Mucosa of stomach (tissue), 1 donor: ENCODE measurements at regions not wholly inside any gene's neighbourhood (a gene's known extent, or its start where the extent isn't known, plus 50 kb on each side); places are given as distances from the start of the nearest gene placed in this dataset.

ENCODE experiments used
- H3K27me3 ChIP-seq: one replicate; pipeline ENCODE4 v1.7.0; 2013; ENCODE audit warnings: mild to moderate bottlenecking, low read length; ENCODE audit not compliant: control insufficient read depth, insufficient read depth
- H3K36me3 ChIP-seq: one replicate; pipeline ENCODE4 v1.7.0; 2013; ENCODE audit warnings: low read length; ENCODE audit not compliant: control insufficient read depth, insufficient read depth
- H3K4me1 ChIP-seq: one replicate; pipeline ENCODE4 v1.7.0; 2013; ENCODE audit warnings: mild to moderate bottlenecking, low read length; ENCODE audit not compliant: control insufficient read depth, insufficient read depth
- H3K4me3 ChIP-seq: one replicate; pipeline ENCODE4 v1.7.0; 2013; ENCODE audit warnings: low read length
- H3K9ac ChIP-seq: one replicate; pipeline ENCODE4 v1.7.0; 2013; ENCODE audit warnings: mild to moderate bottlenecking, low read length, moderate library complexity
- H3K9me3 ChIP-seq: one replicate; pipeline ENCODE4 v1.7.0; 2013; ENCODE audit warnings: mild to moderate bottlenecking, low read length, moderate library complexity; ENCODE audit not compliant: control insufficient read depth
- donor health status: Pancreatic carcinoma.

DNA sequence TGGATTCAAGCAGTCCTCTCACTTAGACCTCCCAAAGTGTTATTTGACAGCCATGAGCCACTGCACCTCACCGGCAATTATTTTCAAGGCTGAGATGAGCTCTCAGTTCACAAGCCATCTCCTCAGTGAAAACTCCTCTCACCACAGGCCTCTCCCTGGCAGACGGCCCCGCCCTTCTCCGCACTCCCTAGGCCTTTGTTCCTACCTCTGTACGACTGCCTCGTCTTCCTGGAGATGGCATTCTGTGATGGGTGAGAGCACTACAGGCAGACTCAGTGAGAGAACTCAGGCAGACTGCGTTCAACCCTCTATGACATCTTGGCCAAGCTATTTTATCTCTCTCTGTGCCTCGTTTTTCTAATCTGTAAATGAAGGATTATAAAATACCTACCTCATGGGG lies 67.0 kb upstream of the TPM1 start:
- Histone ChIP-seq H3K27me3 (no peaks in the 10 kb centered on the region), H3K4me1 (no peaks in the 10 kb centered on the region), H3K9ac (no peak overlapping the region), H3K4me3 (no peak overlapping the region), H3K36me3 (no peaks in the 10 kb centered on the region), H3K9me3 (no peaks in the 10 kb centered on the region)

DNA sequence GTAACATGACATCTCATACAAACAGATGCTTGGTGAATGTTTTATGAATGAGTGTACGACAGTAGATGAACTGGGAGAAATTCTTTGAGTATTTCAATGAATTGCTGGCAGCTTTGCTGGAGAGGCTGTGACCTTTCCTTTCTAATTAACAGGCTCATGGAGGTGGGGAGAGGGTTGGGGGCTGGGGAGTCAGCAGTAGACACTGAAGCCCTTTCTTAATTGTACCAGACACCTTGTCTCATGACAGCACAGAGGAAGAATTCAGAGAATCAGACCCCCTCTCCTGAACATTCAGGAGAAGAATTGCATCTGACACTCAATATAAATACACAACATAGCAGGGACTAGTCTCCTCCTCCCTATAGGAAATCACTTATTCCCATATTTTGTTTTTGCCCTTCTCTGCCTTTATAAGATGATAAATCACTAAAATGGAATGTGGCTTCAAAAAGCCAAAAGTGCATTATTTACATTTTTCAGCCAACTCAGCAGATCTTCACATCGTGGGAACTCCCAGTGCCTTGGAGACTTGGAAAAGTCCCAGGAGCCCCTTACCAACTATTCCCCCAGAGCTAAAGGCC lies 66.2 kb upstream of the TPM1 start:
- Histone ChIP-seq H3K9ac (no peak overlapping the region), H3K36me3 (no peaks in the 10 kb centered on the region), H3K4me3 (no peak overlapping the region), H3K9me3 (no peaks in the 10 kb centered on the region), H3K4me1 (no peaks in the 10 kb centered on the region), H3K27me3 (no peaks in the 10 kb centered on the region)

DNA sequence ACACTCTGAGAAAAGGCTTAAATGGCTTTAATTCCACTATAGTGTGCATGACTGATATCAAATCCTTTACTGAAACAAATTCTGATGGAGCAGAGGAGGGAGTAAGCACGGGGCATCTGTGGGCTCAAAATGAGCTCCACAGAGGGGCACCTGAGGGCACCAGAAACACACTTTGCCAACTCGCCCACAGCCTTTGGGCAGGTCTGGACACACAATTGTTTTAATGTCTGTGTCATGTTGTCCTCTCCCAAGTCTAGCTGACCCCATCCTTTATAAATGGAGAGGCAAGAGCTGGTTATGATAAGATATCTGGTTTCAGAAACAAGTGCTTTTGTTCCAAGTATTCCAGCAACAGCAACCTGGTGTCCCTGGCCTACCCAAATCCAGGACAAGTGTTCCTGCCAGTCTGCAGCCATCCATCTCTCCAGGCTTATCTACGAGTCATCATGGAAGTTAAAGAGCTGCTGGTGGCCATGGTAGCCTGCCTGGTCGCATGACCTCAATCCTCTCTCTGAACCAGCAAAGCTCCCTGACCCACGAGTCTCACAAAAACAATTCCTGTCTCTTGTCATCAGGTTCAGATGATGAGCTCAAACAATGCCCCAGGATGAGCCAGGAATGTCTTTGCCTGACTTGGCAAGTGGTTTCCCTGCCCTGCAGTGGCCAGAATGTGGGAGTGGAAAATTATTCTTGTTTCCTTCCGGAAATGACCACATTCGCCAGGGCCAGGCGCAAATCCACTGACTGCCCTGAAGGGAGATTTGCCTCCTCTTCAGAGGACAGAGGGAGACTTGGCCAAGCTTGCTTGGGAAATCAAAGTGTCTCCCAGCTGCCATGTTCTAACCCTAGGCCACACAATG lies 64.4 kb upstream of the TPM1 start:
- no peak overlapping the region for H3K9ac ChIP-seq
- H3K4me3 ChIP-seq = no peak overlapping the region
- H3K36me3 ChIP-seq = no peaks in the 10 kb centered on the region
- H3K4me1 ChIP-seq = no peaks in the 10 kb centered on the region
- no peaks in the 10 kb centered on the region for H3K9me3 ChIP-seq
- H3K27me3 ChIP-seq = no peaks in the 10 kb centered on the region

DNA sequence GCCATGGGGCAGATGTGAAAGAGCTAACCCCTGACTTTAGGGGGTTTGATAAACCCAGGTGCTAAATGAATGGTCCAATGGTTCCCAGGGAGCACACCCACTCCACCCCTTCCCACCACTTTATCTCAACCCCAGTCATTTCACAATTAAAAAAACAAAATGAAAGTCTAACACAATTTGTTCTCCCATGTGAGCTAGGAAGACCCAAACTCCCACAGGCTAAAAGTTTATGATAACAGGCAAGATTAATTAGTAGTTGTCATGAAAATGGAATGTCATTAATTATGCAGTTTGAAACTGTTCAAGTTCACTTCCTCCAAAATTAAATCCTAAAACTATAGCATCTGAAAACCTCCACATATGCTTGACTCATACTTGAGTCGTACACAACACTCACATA lies 63.3 kb upstream of the TPM1 start:
- no peaks in the 10 kb centered on the region for H3K36me3 ChIP-seq
- H3K9me3 ChIP-seq = no peaks in the 10 kb centered on the region
- no peak overlapping the region for H3K9ac ChIP-seq
- H3K4me1 ChIP-seq = no peaks in the 10 kb centered on the region
- no peak overlapping the region for H3K4me3 ChIP-seq
- no peaks in the 10 kb centered on the region for H3K27me3 ChIP-seq

DNA sequence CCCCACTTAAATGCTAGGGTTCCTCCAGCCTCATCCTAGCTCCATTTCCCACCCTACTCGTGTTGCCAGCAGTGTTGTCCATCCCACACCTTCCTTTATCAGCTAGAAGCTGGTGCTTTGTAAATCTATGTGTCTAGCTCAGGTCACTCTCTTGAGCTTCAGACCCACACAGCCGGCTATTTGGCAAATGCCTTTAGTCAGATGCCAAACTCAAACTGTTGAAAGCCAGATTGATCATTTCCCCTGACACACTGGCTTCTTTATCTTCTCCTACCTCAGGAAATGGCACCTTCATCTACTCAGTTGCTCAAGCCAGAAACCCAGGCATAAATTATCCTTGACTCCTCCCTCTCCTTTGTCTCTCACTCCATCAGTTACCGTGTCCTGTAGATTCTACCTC lies 61.5 kb upstream of the TPM1 start:
- no peak overlapping the region for H3K9ac ChIP-seq
- H3K4me1 ChIP-seq = no peaks in the 10 kb centered on the region
- no peaks in the 10 kb centered on the region for H3K36me3 ChIP-seq
- no peaks in the 10 kb centered on the region for H3K27me3 ChIP-seq
- no peak overlapping the region for H3K4me3 ChIP-seq
- no peaks in the 10 kb centered on the region for H3K9me3 ChIP-seq

DNA sequence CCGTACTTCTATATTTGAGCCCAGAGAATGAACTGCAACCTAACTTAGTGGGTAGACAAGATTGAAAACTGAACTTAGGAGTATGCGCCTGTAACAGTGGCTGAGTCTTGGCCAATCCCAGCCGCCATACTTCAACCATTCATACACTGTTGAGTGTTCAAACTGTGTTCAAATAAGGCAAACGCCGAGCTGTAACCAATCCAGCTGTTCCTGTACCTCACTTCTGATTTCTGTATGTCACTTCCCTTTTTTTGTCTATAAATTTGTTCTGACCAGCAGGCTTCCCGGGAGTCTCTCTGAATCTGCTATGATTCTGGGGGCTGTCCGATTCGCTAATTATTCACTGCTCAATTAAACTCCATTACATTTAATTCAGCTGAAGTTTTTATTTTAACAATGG lies 58.6 kb upstream of the TPM1 start:
- no peaks in the 10 kb centered on the region for H3K9me3 ChIP-seq
- no peaks in the 10 kb centered on the region for H3K4me1 ChIP-seq
- no peaks in the 10 kb centered on the region for H3K36me3 ChIP-seq

DNA sequence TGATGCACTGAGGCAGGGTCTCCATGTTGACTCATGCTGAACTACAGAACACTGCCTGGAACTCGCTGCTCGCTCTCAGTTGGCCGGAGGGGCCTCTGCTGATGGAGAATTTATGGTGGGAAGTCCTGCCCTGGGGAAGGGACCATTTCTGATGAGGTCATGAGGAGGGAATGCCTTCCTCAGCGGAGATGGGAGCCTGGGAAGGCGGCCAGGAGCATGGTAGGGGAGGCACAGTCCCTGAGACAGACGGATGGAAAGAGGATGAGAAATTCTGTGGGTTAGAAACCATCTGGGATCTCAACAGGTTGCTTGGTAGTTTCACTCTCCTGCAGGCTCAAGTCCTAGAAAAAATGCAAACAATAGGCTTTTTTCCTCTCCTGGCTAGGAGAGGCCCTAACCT lies 56.8 kb upstream of the TPM1 start:
- Histone ChIP-seq H3K4me3 (no peak overlapping the region), H3K9me3 (no peaks in the 10 kb centered on the region), H3K9ac (no peak overlapping the region), H3K27me3 (no peaks in the 10 kb centered on the region), H3K36me3 (no peaks in the 10 kb centered on the region), H3K4me1 (no peaks in the 10 kb centered on the region)

More for the DNA sequence above, 58.6 kb upstream of the TPM1 start:
- Histone ChIP-seq H3K4me3 (no peak overlapping the region), H3K27me3 (no peaks in the 10 kb centered on the region), H3K9ac (no peak overlapping the region)

DNA sequence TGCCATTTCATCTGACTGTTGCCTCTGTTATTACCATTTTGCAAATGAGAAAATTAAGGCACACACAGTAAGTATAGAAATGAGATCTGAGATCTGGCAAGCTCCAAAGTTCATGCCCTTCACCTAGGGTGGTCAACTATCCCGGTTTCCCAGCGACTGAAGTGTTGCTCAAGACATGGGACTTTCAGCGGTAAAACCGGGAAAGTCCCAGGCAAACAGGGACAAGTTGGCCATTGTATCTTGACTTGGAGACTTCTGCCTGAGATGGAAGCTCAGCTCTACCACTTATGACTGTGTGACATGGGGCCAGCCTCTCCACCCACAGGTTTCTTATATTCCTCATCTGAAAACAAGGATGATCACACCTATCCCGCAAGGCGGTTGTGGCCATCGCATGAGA lies 55.6 kb upstream of the TPM1 start:
- H3K9ac ChIP-seq = no peak overlapping the region
- no peaks in the 10 kb centered on the region for H3K4me1 ChIP-seq
- H3K9me3 ChIP-seq = no peaks in the 10 kb centered on the region
- no peak overlapping the region for H3K4me3 ChIP-seq
- no peaks in the 10 kb centered on the region for H3K27me3 ChIP-seq
- H3K36me3 ChIP-seq = no peaks in the 10 kb centered on the region

DNA sequence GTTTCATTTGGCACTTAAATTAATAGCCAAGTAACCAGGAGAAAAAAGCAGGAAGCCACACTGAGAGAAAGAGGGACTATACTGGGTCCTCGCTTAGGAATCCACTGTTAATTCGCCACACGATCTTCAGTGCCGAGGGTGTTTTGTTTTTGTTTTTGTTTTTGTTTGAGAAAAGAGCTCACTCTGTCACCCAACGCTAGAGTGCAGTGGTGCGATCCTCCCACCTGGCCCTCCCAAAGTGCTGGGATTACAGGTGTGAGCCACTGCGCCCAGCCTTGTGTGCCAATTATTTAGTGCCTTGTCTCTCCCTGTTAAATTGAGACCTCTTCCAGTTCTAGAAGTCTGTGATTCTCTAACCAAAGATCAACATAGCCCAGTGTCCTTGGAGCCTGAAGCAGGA lies 53.8 kb upstream of the TPM1 start:
- no peaks in the 10 kb centered on the region for H3K27me3 ChIP-seq
- H3K9me3 ChIP-seq = no peaks in the 10 kb centered on the region
- no peak overlapping the region for H3K9ac ChIP-seq
- H3K36me3 ChIP-seq = no peaks in the 10 kb centered on the region
- H3K4me1 ChIP-seq = no peaks in the 10 kb centered on the region
- no peak overlapping the region for H3K4me3 ChIP-seq

DNA sequence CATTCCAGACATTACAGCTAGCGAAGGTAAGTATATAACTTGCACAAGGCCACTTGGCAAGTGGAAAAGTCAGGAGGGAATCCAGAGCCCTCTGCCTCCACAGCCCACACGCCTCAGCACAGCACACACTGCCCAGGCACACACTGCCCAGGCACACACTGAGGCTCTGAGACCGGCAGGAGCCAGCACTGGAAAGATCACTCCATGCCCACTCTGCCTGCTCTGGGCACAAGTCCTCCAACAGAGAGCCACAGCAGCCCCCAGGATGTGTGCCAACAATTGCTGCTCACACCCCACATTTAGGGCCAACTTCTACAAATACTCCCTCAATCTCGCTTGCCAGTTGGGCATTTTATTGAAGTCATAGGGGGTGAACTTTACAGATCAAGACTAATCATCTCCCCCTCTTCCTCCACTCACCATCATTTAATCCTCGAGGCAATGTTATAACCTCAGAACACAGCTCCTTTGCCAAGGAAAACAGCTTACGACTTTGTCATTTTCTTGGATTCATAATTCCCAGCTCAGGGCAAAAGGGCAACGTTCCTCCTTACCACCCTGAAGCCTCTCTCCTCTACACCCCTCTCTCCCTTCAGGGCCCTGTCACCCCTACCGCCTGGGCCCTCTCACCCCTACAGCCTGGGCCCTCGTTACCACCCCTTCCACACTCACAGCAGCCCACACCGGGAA lies 53.0 kb upstream of the TPM1 start:
- H3K27me3 ChIP-seq = no peaks in the 10 kb centered on the region
- H3K4me3 ChIP-seq = no peak overlapping the region
- no peaks in the 10 kb centered on the region for H3K4me1 ChIP-seq
- no peaks in the 10 kb centered on the region for H3K9me3 ChIP-seq
- no peaks in the 10 kb centered on the region for H3K36me3 ChIP-seq
- H3K9ac ChIP-seq = no peak overlapping the region

DNA sequence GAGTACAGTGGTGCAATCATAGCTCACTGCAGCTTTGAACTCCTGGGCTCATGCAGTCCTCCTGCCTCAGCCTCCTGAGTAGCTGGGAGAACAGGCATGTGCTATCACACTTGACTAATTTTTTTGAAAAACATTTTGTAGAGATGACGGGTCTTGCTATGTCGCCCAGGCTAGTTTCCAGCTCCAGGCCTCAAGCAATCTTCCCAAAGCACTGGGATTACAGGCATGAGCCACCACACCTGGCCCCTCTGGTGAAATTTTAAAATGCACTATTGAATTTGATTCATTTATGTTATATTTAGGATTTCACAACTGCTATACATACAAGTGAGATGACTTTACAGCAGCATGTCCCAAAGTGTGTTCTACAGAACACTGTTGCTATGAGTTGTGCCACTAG lies 50.8 kb upstream of the TPM1 start:
- Histone ChIP-seq H3K9ac (no peak overlapping the region), H3K4me1 (no peaks in the 10 kb centered on the region), H3K27me3 (no peaks in the 10 kb centered on the region), H3K4me3 (no peak overlapping the region), H3K36me3 (no peaks in the 10 kb centered on the region), H3K9me3 (no peaks in the 10 kb centered on the region)

DNA sequence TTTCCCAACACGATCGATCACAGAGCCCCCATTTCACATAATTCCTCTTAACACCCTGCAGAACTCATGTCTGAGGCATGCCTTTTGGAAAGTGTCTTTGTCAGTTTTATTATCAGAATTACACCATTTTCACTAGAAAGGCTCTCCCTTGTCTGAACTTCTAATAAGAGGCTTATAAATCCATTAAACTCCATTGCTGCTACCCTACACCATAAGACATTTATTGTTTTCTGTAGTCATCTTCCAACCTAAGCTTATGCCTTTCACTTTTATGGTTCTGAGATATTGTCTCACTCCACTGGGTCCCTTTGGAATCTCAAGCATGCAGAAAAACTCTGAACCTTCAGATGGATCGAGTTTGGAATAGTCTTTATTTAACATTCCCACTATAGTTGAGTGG lies 50.2 kb upstream of the TPM1 start:
- no peak overlapping the region for H3K4me3 ChIP-seq

More for the DNA sequence above, 50.2 kb upstream of the TPM1 start:
- Histone ChIP-seq H3K36me3 (no peaks in the 10 kb centered on the region), H3K27me3 (no peaks in the 10 kb centered on the region), H3K9ac (no peak overlapping the region), H3K4me1 (no peaks in the 10 kb centered on the region), H3K9me3 (no peaks in the 10 kb centered on the region)
